HepG2 (cell line): ENCODE measurements at regions not wholly inside any gene's neighbourhood (a gene's known extent, or its start where the extent isn't known, plus 50 kb on each side); places are given as distances from the start of the nearest gene placed in this dataset.
A peak's percentile ranks its signal among the peaks of the same experiment; 100 is the strongest.

Source experiments
- ARNT ChIP-seq: fragments of 450-650 bp; IDR thresholded peaks from 2 replicates; pipeline ENCODE4 v1.6.1; 2017
- BATF2 ChIP-seq: sonication (generic); formaldehyde crosslinking; IDR thresholded peaks from 2 replicates; pipeline ENCODE4 v1.8.0; 2022; ENCODE audit warnings: mild to moderate bottlenecking, missing genetic modification reagents, moderate library complexity
- BHLHE40 ChIP-seq: IDR thresholded peaks from 2 replicates; pipeline ENCODE4 v1.6.1; 2011; ENCODE audit warnings: low read length, improper control_type of control experiment
- BRD4 ChIP-seq: sonication (generic); formaldehyde crosslinking; IDR thresholded peaks from 2 replicates; pipeline ENCODE4 v1.4.0; 2020; ENCODE audit warnings: missing genetic modification reagents
- ELF3 ChIP-seq: IDR thresholded peaks from 2 replicates; pipeline ENCODE4 v1.6.1; 2016; ENCODE audit warnings: missing genetic modification reagents, missing compliant biosample characterization
- HNRNPLL ChIP-seq: fragments of 200-400 bp; formaldehyde crosslinking; IDR thresholded peaks from 2 replicates; pipeline ENCODE4 v1.6.1; 2017; ENCODE audit warnings: mild to moderate bottlenecking, low read depth, low read length; ENCODE audit not compliant: poor library complexity, severe bottlenecking
- KDM3A ChIP-seq: IDR thresholded peaks from 2 replicates; pipeline ENCODE4 v1.6.1; 2018; ENCODE audit warnings: low read depth, missing compliant biosample characterization
- MZF1 ChIP-seq: sonication (generic); formaldehyde crosslinking; IDR thresholded peaks from 2 replicates; pipeline ENCODE4 v1.8.1; 2023; ENCODE audit warnings: mild to moderate bottlenecking, missing genetic modification reagents, borderline replicate concordance
- NFATC3 ChIP-seq: sonication (generic); formaldehyde crosslinking; IDR thresholded peaks from 2 replicates; pipeline ENCODE4 v1.5.1; 2020; ENCODE audit warnings: mild to moderate bottlenecking, missing genetic modification reagents
- NR2F2 ChIP-seq: IDR thresholded peaks from 2 replicates; pipeline ENCODE4 v1.6.1; 2012; ENCODE audit warnings: low read depth, inconsistent platforms, borderline replicate concordance
- NRL ChIP-seq: sonication (generic); formaldehyde crosslinking; IDR thresholded peaks from 2 replicates; pipeline ENCODE4 v1.5.0; 2020; ENCODE audit warnings: missing genetic modification reagents, mild to moderate bottlenecking, moderate library complexity, borderline replicate concordance
- PHF5A ChIP-seq: IDR thresholded peaks from one replicate; pipeline ENCODE4 v1.6.1; 2018; ENCODE audit warnings: low read depth, missing genetic modification reagents; ENCODE audit not compliant: unreplicated experiment
- PTBP1 ChIP-seq: fragments of 200-400 bp; formaldehyde crosslinking; IDR thresholded peaks from 2 replicates; pipeline ENCODE4 v1.6.1; 2018; ENCODE audit warnings: low read length, low read depth; ENCODE audit not compliant: poor library complexity, severe bottlenecking
- REXO4 ChIP-seq: sonication (generic); formaldehyde crosslinking; IDR thresholded peaks from 2 replicates; pipeline ENCODE4 v1.8.0; 2022; ENCODE audit warnings: missing genetic modification reagents, mild to moderate bottlenecking, borderline replicate concordance
- SAP130 ChIP-seq: IDR thresholded peaks from 2 replicates; pipeline ENCODE4 v1.6.1; 2016; ENCODE audit warnings: low read depth
- SKIL ChIP-seq: sonication (generic); formaldehyde crosslinking; IDR thresholded peaks from 2 replicates; pipeline ENCODE4 v1.8.0; 2022; ENCODE audit warnings: missing genetic modification reagents, mild to moderate bottlenecking, moderate library complexity, borderline replicate concordance
- SMC3 ChIP-seq: IDR thresholded peaks from 2 replicates; pipeline ENCODE4 v1.6.1; 2011; ENCODE audit warnings: low read length, improper control_type of control experiment
- STAG1 ChIP-seq: sonication (generic); formaldehyde crosslinking; IDR thresholded peaks from 2 replicates; pipeline ENCODE4 v1.4.0; 2020; ENCODE audit warnings: missing genetic modification reagents
- ZBTB7A ChIP-seq: sonication (generic); formaldehyde crosslinking; IDR thresholded peaks from 2 replicates; pipeline ENCODE4 v1.8.0; 2022; ENCODE audit warnings: mild to moderate bottlenecking, missing genetic modification reagents
- ZC3H4 ChIP-seq: sonication (generic); formaldehyde crosslinking; IDR thresholded peaks from 2 replicates; pipeline ENCODE4 v1.4.0; 2020; ENCODE audit warnings: missing genetic modification reagents, borderline replicate concordance
- ZNF207 ChIP-seq: fragments of 450-650 bp; IDR thresholded peaks from 2 replicates; pipeline ENCODE4 v1.6.1; 2016; ENCODE audit warnings: antibody characterized with exemption, borderline replicate concordance
- ZNF263 ChIP-seq: sonication (generic); formaldehyde crosslinking; IDR thresholded peaks from 2 replicates; pipeline ENCODE4 v1.4.0; 2020; ENCODE audit warnings: missing genetic modification reagents
- ZNF264 ChIP-seq: sonication (generic); formaldehyde crosslinking; IDR thresholded peaks from 2 replicates; pipeline ENCODE4 v1.4.0; 2020; ENCODE audit warnings: missing genetic modification reagents
- ZNF282 ChIP-seq: fragments of 450-650 bp; IDR thresholded peaks from 2 replicates; pipeline ENCODE4 v1.6.1; 2018; ENCODE audit not compliant: partially characterized antibody
- ZNF460 ChIP-seq: sonication (generic); formaldehyde crosslinking; IDR thresholded peaks from 2 replicates; pipeline ENCODE4 v1.5.1; 2020; ENCODE audit warnings: missing genetic modification reagents, mild to moderate bottlenecking, borderline replicate concordance
- ZNF7 ChIP-seq: IDR thresholded peaks from 2 replicates; pipeline ENCODE4 v1.6.1; 2016; ENCODE audit warnings: missing biosample characterization, missing genetic modification reagents
- ZNF747 ChIP-seq: sonication (generic); formaldehyde crosslinking; IDR thresholded peaks from 2 replicates; pipeline ENCODE4 v1.8.1; 2023; ENCODE audit warnings: missing genetic modification reagents, mild to moderate bottlenecking, borderline replicate concordance
- ZNF766 ChIP-seq: sonication (generic); formaldehyde crosslinking; IDR thresholded peaks from 2 replicates; pipeline ENCODE4 v1.5.0; 2020; ENCODE audit warnings: missing genetic modification reagents, borderline replicate concordance
- ZNF772 ChIP-seq: sonication (generic); formaldehyde crosslinking; IDR thresholded peaks from 2 replicates; pipeline ENCODE4 v1.5.0; 2020; ENCODE audit warnings: mild to moderate bottlenecking, missing genetic modification reagents
- TF ChIP-seq, protein P1 (sequence below): IDR thresholded peaks from 2 replicates; pipeline ENCODE4 v1.6.1; 2012; ENCODE audit warnings: low read depth, low read length, improper control_type of control experiment

- TF ChIP-seq HNRNPLL (no peak), ZNF772 (no peak), NFATC3 (CRISPR knock-in tag) (no peak), ZNF282 (no peak), ZNF747 (CRISPR knock-in tag) (no peak), KDM3A (no peak), ARNT (no peak), BRD4 (no peak), ZNF460 (CRISPR knock-in tag) (no peak), BHLHE40 (no peak), STAG1 (CRISPR knock-in tag) (peak; percentile 95), BATF2 (CRISPR knock-in tag) (no peak), NR2F2 (no peak), MZF1 (CRISPR knock-in tag) (no peak), PHF5A (CRISPR knock-in tag) (no peak), ZBTB7A (no peak), ZNF207 (no peak), ZC3H4 (no peak), ELF3 (CRISPR knock-in tag) (0 out of 2 replicates have a peak, but pooled peaks have one; percentile 32), SMC3 (peak; percentile 87), REXO4 (CRISPR knock-in tag) (no peak), SAP130 (CRISPR knock-in tag) (peak; percentile 17; the same call in 1 of the 2 replicates), NRL (no peak), PTBP1 (no peak), ZNF766 (no peak), ZNF7 (CRISPR knock-in tag) (no peak), ZNF263 (no peak), ZNF264 (CRISPR knock-in tag) (no peak), SKIL (CRISPR knock-in tag) (no peak)
- TF ChIP-seq, protein P1, sequence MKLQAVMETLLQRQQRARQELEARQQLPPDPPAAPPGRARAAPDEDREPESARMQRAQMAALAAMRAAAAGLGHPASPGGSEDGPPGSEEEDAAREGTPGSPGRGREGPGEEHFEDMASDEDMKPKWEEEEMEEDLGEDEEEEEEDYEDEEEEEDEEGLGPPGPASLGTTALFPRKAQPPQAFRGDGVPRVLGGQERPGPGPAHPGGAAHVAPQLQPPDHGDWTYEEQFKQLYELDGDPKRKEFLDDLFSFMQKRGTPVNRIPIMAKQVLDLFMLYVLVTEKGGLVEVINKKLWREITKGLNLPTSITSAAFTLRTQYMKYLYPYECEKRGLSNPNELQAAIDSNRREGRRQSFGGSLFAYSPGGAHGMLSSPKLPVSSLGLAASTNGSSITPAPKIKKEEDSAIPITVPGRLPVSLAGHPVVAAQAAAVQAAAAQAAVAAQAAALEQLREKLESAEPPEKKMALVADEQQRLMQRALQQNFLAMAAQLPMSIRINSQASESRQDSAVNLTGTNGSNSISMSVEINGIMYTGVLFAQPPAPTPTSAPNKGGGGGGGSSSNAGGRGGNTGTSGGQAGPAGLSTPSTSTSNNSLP = peak; percentile 82
Observed at GRCh38 chr6:110528101-110528929, 51.9 kb upstream of the SLC22A16 start (continued).
